ENCODE measurements at regions not wholly inside any gene's neighbourhood (a gene's known extent, or its start where the extent isn't known, plus 50 kb on each side); places are given as distances from the start of the nearest gene placed in this dataset.

DNA sequence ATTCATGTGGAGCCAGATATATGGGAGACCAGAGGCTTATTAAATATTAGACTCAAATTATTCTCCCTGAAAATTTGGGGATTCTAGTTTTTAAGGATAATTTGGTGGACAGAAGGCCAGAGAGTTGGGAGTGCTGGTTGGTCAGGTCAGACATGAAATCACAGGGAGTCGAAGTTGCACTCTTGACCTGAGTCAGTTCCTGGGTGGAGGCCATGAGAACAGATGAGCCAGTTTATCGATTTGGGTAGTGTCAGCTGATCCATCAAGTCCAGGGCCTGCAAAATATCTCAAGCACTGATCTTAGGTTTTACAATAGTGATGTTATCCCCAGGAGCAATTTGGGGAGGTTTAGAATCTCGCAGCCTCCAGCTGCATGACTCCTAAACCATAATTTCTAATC, 563.5 kb upstream of the NRSN1 start:
- no peak overlapping the region for H3K4me3 Mint-ChIP-seq
- peak overlapping the region in 1 of 3 experiments; percentile 28; a peak in 1 of 7 replicates for H3K27ac Mint-ChIP-seq
- H4K91ac ChIP-seq (ENCODE audit: insufficient read length, low read depth, low read length), result no peak overlapping the region

More for the DNA sequence above, 563.5 kb upstream of the NRSN1 start:
- Mint-ChIP-seq H3K9me3 (peaks cover 9 to 10% of the 10 kb centered on the region in 2 experiments), H3K4me1 (peaks cover 13 to 21% of the 10 kb centered on the region in 2 experiments), H3K36me3 (ENCODE audit: insufficient read depth in 1 of 3, low read depth in 3 of 3) (peaks cover 7 to 11% (median 8%) of the 10 kb centered on the region in 3 experiments; a peak in 6 of 7 replicates), H3K27me3 (ENCODE audit: low read depth) (no peaks in the 10 kb centered on the region)
- Histone ChIP-seq H3T11ph (ENCODE audit: low read length) (no peak overlapping the region), H3K79me1 (ENCODE audit: insufficient read depth, low read depth, low read length, poor library complexity, severe bottlenecking) (no peaks in the 10 kb centered on the region), H2BK12ac (ENCODE audit: insufficient read length, low read depth, low read length) (no peak overlapping the region), H3K79me2 (ENCODE audit: insufficient read depth, low read length) (no peaks in the 10 kb centered on the region), H3K23me2 (ENCODE audit: insufficient read length, low read depth, low read length, poor library complexity, severe bottlenecking) (no peaks in the 10 kb centered on the region), H3K23ac (ENCODE audit: insufficient read length, low read depth, low read length) (no peak overlapping the region), H3K27me3 (ENCODE audit: insufficient read depth, low read length) (no peaks in the 10 kb centered on the region), H3K4me1 (ENCODE audit: insufficient read depth, low read length) (no peaks in the 10 kb centered on the region; the same call in 1 of the 2 replicates), H2AK5ac (ENCODE audit: insufficient read length, low read length) (no peak overlapping the region), H3K18ac (ENCODE audit: insufficient read length, low read depth, low read length) (no peak overlapping the region), H4K5ac (ENCODE audit: insufficient read length, low read depth, low read length) (no peak overlapping the region), H4K8ac (replicated peaks; ENCODE audit: insufficient read length, low read depth, low read length) (no peak overlapping the region), H4K20me1 (ENCODE audit: control insufficient read depth, insufficient read depth, insufficient read length) (no peaks in the 10 kb centered on the region), H2AFZ (ENCODE audit: low read length) (no peak overlapping the region), H3K9ac (ENCODE audit: extremely low read depth, insufficient read length, low read length) (no peak overlapping the region), H3K4ac (ENCODE audit: low read depth, low read length) (no peak overlapping the region), H2BK5ac (ENCODE audit: insufficient read length, low read length) (no peak overlapping the region), H3K14ac (ENCODE audit: insufficient read depth, low read length) (no peak overlapping the region), H3K4me2 (ENCODE audit: insufficient read depth, insufficient read length, low read length) (no peak overlapping the region), H2BK15ac (ENCODE audit: low read depth, low read length) (no peak overlapping the region), H2BK20ac (ENCODE audit: low read depth, low read length, poor library complexity, severe bottlenecking) (no peak overlapping the region), H3K56ac (ENCODE audit: insufficient read length, low read depth, low read length) (no peak overlapping the region), H2BK120ac (ENCODE audit: low read depth, low read length, poor library complexity, severe bottlenecking) (no peak overlapping the region), H3K27ac (ENCODE audit: insufficient read length, low read depth, low read length) (no peak overlapping the region), H3K9me3 (ENCODE audit: control insufficient read depth, low read depth, low read length) (no peaks in the 10 kb centered on the region)
- TF ChIP-seq, protein P1, sequence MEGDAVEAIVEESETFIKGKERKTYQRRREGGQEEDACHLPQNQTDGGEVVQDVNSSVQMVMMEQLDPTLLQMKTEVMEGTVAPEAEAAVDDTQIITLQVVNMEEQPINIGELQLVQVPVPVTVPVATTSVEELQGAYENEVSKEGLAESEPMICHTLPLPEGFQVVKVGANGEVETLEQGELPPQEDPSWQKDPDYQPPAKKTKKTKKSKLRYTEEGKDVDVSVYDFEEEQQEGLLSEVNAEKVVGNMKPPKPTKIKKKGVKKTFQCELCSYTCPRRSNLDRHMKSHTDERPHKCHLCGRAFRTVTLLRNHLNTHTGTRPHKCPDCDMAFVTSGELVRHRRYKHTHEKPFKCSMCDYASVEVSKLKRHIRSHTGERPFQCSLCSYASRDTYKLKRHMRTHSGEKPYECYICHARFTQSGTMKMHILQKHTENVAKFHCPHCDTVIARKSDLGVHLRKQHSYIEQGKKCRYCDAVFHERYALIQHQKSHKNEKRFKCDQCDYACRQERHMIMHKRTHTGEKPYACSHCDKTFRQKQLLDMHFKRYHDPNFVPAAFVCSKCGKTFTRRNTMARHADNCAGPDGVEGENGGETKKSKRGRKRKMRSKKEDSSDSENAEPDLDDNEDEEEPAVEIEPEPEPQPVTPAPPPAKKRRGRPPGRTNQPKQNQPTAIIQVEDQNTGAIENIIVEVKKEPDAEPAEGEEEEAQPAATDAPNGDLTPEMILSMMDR (conservative IDR thresholded peaks at IDR 0.05), result no peak
- DNase-seq, result no peak
- WGBS (ENCODE audit: extremely low coverage, insufficient read length, low lambda C conversion rate), result no CpG with 5 or more reads among the region's 3 CpGs
